ENCODE measurements at regions not wholly inside any gene's neighbourhood (a gene's known extent, or its start where the extent isn't known, plus 50 kb on each side); places are given as distances from the start of the nearest gene placed in this dataset.

- no peak overlapping the region for H3K4me3 ChIP-seq
- no peak overlapping the region for H3K27ac ChIP-seq
- no peaks in the 10 kb centered on the region for H3K79me2 ChIP-seq
- H3K36me3 ChIP-seq (replicated peaks; ENCODE audit: insufficient read depth, low read depth), result no peaks in the 10 kb centered on the region
- TF ChIP-seq EZH2phosphoT487 (IDR thresholded peaks at IDR 0.05; ENCODE audit: low read depth, severe bottlenecking, unreplicated experiment), result no peak
- TF ChIP-seq EZH2 (IDR thresholded peaks at IDR 0.05; ENCODE audit: borderline replicate concordance), result no peak
- no peak for TF ChIP-seq CTCF (IDR thresholded peaks at IDR 0.05; ENCODE audit: poor library complexity)
- no peaks in the 10 kb centered on the region for H4K20me1 ChIP-seq (ENCODE audit: insufficient read depth, poor library complexity, severe bottlenecking)
- no peaks in the 10 kb centered on the region for H3K9me3 ChIP-seq (ENCODE audit: low read depth)
- no peaks in the 10 kb centered on the region for H3K4me1 ChIP-seq (ENCODE audit: insufficient read depth)
- H3K4me2 ChIP-seq, result no peak overlapping the region
- no peak overlapping the region for H2AFZ ChIP-seq
- 38% methylated on average over 2 of the region's 2 CpGs for WGBS (ENCODE audit: low lambda C conversion rate, missing lambda C conversion rate)
- no peaks in the 10 kb centered on the region for H3K27me3 ChIP-seq
- DNase-seq (ENCODE audit: low spot score), result no peak
- H3K9me2 ChIP-seq (replicated peaks; ENCODE audit: insufficient read depth), result no peaks in the 10 kb centered on the region
These were observed 604.6 kb upstream of the IMPG1 start for GRCh38 chr6:76677017-76677416.

- H3K9me2 ChIP-seq (replicated peaks; ENCODE audit: insufficient read depth), result no peaks in the 10 kb centered on the region
- H3K36me3 ChIP-seq (replicated peaks; ENCODE audit: insufficient read depth, low read depth), result no peaks in the 10 kb centered on the region
- H3K4me1 ChIP-seq (ENCODE audit: insufficient read depth), result no peaks in the 10 kb centered on the region
- no peak overlapping the region for H2AFZ ChIP-seq
- H3K9me3 ChIP-seq (ENCODE audit: low read depth), result no peaks in the 10 kb centered on the region
- H3K27me3 ChIP-seq, result no peaks in the 10 kb centered on the region
- no peak for TF ChIP-seq EZH2phosphoT487 (IDR thresholded peaks at IDR 0.05; ENCODE audit: low read depth, severe bottlenecking, unreplicated experiment)
- no peak for TF ChIP-seq EZH2 (IDR thresholded peaks at IDR 0.05; ENCODE audit: borderline replicate concordance)
- TF ChIP-seq CTCF (IDR thresholded peaks at IDR 0.05; ENCODE audit: poor library complexity), result no peak
- no peak overlapping the region for H3K4me3 ChIP-seq
- 84% methylated on average over 4 of the region's 4 CpGs for WGBS (ENCODE audit: low lambda C conversion rate, missing lambda C conversion rate)
- no peak overlapping the region for H3K27ac ChIP-seq
- H3K79me2 ChIP-seq, result no peaks in the 10 kb centered on the region
- DNase-seq (ENCODE audit: low spot score), result no peak
- no peak overlapping the region for H3K4me2 ChIP-seq
- no peaks in the 10 kb centered on the region for H4K20me1 ChIP-seq (ENCODE audit: insufficient read depth, poor library complexity, severe bottlenecking)
These were observed 599.3 kb upstream of the IMPG1 start for GRCh38 chr6:76671751-76672150.

GRCh38 chr6:76644231-76644630, 571.8 kb upstream of the IMPG1 start:
- DNase-seq (ENCODE audit: low spot score), result no peak
- TF ChIP-seq EZH2phosphoT487 (IDR thresholded peaks at IDR 0.05; ENCODE audit: low read depth, severe bottlenecking, unreplicated experiment) (no peak), EZH2 (IDR thresholded peaks at IDR 0.05; ENCODE audit: borderline replicate concordance) (no peak), CTCF (IDR thresholded peaks at IDR 0.05; ENCODE audit: poor library complexity) (no peak)
- Histone ChIP-seq H3K4me2 (no peak overlapping the region), H3K27me3 (no peaks in the 10 kb centered on the region), H3K79me2 (no peaks in the 10 kb centered on the region), H3K4me1 (ENCODE audit: insufficient read depth) (no peaks in the 10 kb centered on the region), H2AFZ (no peak overlapping the region), H3K36me3 (replicated peaks; ENCODE audit: insufficient read depth, low read depth) (no peaks in the 10 kb centered on the region), H3K9me3 (ENCODE audit: low read depth) (no peaks in the 10 kb centered on the region), H3K27ac (no peak overlapping the region), H3K4me3 (no peak overlapping the region), H3K9me2 (replicated peaks; ENCODE audit: insufficient read depth) (no peaks in the 10 kb centered on the region), H4K20me1 (ENCODE audit: insufficient read depth, poor library complexity, severe bottlenecking) (no peaks in the 10 kb centered on the region)
- WGBS (ENCODE audit: low lambda C conversion rate, missing lambda C conversion rate), result 100% methylated on average over 1 of the region's 1 CpG

- Histone ChIP-seq H2AFZ (no peak overlapping the region), H3K9me3 (ENCODE audit: low read depth) (no peaks in the 10 kb centered on the region), H4K20me1 (ENCODE audit: insufficient read depth, poor library complexity, severe bottlenecking) (no peaks in the 10 kb centered on the region), H3K9me2 (replicated peaks; ENCODE audit: insufficient read depth) (no peaks in the 10 kb centered on the region), H3K79me2 (no peaks in the 10 kb centered on the region), H3K4me3 (no peak overlapping the region), H3K36me3 (replicated peaks; ENCODE audit: insufficient read depth, low read depth) (no peaks in the 10 kb centered on the region), H3K4me1 (ENCODE audit: insufficient read depth) (no peaks in the 10 kb centered on the region), H3K27ac (no peak overlapping the region), H3K4me2 (no peak overlapping the region), H3K27me3 (no peaks in the 10 kb centered on the region)
- DNase-seq (ENCODE audit: low spot score), result no peak
- TF ChIP-seq EZH2 (IDR thresholded peaks at IDR 0.05; ENCODE audit: borderline replicate concordance), result no peak
- TF ChIP-seq CTCF (IDR thresholded peaks at IDR 0.05; ENCODE audit: poor library complexity), result no peak
- no peak for TF ChIP-seq EZH2phosphoT487 (IDR thresholded peaks at IDR 0.05; ENCODE audit: low read depth, severe bottlenecking, unreplicated experiment)
- 54% methylated on average over 1 of the region's 1 CpG for WGBS (ENCODE audit: low lambda C conversion rate, missing lambda C conversion rate)
These were observed 567.5 kb upstream of the IMPG1 start for GRCh38 chr6:76639941-76640340.

Data from hepatocyte (in vitro differentiated cells).